ENCODE measurements at regions not wholly inside any gene's neighbourhood (a gene's known extent, or its start where the extent isn't known, plus 50 kb on each side); places are given as distances from the start of the nearest gene placed in this dataset.
"Not testable (repeated sequence)": the region's sequence is repeated elsewhere in the genome, so short reads cannot be mapped to it uniquely, and the experiment has no call there.

DNA sequence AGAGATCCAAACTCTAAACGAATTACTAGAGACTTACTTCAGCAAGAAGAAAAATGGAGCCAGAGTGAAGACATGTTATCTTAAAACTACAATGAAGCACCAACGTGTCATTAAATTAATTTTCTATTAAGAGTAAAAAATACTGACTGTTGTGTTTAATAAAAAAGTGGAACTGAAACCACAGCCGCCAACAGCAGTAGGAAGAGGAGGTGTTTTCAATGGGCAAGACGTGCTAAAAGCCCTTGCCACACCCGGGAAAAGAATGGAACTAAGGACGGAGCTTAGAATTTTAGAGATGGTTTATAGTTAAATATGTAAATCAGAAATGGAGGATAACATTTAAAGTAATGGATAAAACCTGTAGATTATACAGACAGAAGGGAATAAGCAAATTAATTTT is 608.7 kb downstream of the TFAP2A start:
- DNase-seq, result no peak
- ATAC-seq, result no peak

- ATAC-seq (no peak), DNase-seq (no peak)
Measured at GRCh38 chr6:9801249-9801754, 613.6 kb downstream of the TFAP2A start.

DNA sequence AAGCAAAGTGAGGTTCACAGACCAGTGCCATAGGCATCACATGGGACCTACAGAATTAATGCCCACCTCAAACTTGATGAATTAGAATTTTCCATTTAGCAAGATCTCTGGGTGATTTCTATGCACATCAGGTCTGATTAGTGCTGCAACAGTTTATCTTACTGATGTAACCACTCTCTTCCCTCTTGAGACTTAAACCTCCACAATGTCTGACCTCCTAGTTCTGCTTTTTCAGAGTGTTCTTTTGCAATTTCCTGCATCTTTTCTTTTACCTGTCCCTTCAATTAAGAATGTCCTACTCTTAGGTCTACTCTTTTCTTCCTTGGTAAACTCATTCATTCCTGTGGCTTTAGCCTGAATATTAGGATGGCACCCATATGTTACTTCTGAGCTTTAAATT is 615.3 kb downstream of the TFAP2A start:
- DNase-seq (no peak), ATAC-seq (no peak)

GRCh38 chr6:9796827-9797226 is 618.0 kb downstream of the TFAP2A start:
- DNase-seq, result no peak
- ATAC-seq, result no peak

GRCh38 chr6:9795880-9796279 is 619.0 kb downstream of the TFAP2A start:
- ATAC-seq, result no peak

DNA sequence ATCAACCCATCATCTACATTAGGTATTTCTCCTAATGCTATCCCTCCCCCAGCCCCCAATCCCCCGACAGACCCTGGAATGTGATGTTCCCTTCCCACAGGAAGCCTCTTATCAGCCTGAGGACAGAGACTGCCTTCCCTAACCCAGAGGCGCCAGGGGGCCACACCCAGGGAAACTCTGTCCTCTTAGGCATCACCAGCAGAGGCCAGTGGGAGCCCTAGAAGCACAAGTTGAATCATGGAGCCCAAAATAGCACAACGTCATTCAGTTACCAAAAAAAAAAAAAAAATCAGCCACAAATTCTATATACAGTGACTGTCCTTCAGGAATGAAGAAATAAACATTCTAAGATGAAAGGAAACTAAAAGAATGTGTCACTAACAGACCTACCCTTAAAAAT is 625.7 kb downstream of the TFAP2A start:
- DNase-seq (no peak), ATAC-seq (no peak)

More at GRCh38 chr6:9795880-9796279, 619.0 kb downstream of the TFAP2A start:
- DNase-seq, result no peak

GRCh38 chr6:9784786-9785185 is 630.1 kb downstream of the TFAP2A start:
- DNase-seq (no peak), ATAC-seq (no peak)

DNA sequence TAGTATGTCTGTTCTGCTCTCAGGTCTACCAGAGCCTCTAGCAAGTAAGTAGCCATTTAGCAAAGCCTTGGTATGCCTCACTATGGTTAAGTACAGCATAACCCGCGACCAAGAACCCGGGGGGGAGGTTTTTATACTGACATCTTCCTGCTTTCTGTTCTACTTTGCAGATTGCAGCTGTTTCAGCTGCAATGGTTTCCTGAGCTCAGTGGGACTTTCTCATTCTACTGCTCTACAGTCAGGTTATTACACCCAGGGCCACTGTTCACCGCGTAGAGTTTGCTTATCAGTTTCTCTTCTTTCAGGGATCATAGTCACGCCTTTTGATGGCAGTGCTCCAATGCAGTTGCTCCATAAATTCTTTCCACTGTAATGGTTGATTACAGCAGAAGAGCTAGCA is 631.3 kb downstream of the TFAP2A start:
- DNase-seq (no peak), ATAC-seq (no peak)

GRCh38 chr6:9766240-9766915 is 648.5 kb downstream of the TFAP2A start:
- no peak for ATAC-seq
- no peak for DNase-seq

GRCh38 chr6:9761220-9761619 is 653.7 kb downstream of the TFAP2A start:
- no peak for ATAC-seq
- DNase-seq, result no peak

DNA sequence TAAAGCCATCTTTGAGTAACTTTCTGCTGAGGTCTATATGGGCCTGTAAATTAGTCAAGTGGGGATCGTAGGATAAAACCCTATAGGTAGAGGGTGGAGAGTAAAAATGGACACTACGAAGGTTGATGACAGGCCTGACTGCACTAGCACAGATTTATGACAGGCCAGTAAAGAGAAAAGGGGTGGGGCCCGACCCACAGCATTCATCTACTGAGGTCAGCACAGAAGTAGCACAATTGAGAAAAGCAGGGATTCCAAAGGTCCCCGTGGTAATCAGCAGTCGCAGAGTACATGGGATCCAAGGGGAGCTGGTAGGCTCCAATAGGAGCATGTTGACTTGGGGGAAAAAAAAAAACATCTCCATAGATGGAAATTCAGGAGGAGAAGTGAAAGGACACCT is 660.4 kb downstream of the TFAP2A start:
- ATAC-seq (no peak), DNase-seq (no peak)

GRCh38 chr6:9745966-9746365 is 668.9 kb downstream of the TFAP2A start:
- DNase-seq, result no peak
- ATAC-seq, result no peak

DNA sequence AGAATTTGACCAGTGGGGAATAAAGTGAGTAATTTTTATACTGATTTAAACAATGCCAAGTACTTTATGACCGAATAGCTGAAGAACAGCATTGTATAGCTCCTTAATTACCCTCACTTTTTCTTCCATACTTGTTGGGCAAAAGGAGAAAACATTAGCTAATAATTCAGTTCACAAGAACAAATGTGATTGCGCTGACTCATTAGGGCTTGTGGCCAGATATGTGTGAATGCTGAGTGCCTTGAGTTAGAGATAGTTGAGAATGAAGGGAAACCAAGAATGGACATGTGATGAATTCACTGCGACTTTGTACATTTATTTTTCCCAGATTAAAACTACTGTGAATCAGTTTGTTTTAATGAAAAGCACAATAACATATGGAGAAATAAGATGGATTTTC is 669.4 kb downstream of the TFAP2A start:
- ATAC-seq (no peak), DNase-seq (no peak)

DNA sequence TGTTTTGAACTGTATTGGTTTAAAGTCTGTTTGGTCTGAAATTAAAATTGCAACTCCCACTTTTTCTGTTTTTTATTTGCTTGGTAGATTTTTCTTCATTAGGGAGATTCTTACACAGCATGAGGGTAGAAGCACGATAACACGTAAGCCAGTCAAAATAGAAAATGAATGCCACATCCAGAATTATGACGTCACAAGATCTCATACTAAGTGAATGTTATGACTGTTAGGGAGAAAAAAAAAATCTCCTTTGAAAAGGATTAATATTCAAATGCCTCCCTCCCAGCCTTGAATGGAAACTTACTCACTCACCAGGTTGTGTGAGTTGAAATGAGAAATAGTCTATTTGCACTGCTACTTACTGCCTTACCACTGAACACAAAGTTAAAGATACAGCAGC is 670.8 kb downstream of the TFAP2A start:
- no peak for DNase-seq
- no peak for ATAC-seq

GRCh38 chr6:9732056-9732455 is 682.8 kb downstream of the TFAP2A start:
- no peak for ATAC-seq
- DNase-seq, result no peak

DNA sequence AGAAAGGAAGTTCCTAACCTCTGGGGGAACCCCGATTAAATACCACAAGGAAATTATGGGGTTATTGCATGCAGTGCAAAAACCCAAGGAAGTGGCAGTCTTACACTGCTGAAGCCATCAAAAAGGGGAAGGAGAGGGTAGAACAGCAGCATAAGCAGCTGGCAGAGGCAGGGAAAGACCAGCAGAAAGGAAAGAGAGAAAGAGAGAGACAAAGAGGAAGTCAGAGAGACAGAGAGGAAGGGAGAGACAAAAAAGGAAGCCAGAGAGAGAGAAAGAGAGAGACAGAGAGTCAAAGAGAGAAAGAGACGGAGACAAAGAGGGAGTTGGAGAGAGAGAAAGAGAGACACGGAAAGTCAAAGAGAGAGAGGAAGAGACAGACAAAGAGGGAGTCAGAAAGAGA is 689.1 kb downstream of the TFAP2A start:
- not testable (repeated sequence) for DNase-seq, ATAC-seq

DNA sequence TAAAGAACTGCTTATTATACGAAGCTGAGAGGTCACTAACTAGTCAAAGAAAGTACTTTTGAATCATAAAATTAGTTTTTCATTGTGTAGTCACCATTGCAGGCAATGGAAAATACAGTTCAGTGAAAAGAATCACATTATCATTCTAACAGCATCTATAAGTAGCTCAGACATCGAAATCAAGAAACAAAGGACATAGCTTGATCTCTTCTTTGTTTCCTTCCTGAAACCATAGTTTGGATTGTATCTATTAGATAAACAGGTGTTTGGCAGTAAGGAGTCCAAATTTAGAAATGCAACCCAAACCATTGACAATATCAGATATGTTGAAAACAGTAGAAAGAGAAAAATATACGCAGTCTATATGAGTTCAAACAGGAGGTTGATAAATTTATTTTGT is 697.3 kb downstream of the TFAP2A start:
- no peak for DNase-seq

GRCh38 chr6:9711365-9711764 is 703.5 kb downstream of the TFAP2A start:
- ATAC-seq (no peak), DNase-seq (no peak)

More for the DNA sequence above, 697.3 kb downstream of the TFAP2A start:
- no peak for ATAC-seq

- DNase-seq (no peak), ATAC-seq (no peak)
Measured at GRCh38 chr6:9710574-9710973, 704.3 kb downstream of the TFAP2A start.

- DNase-seq, result no peak
- ATAC-seq, result no peak
Measured at GRCh38 chr6:9708600-9708999, 706.3 kb downstream of the TFAP2A start.

GRCh38 chr6:9704989-9705388 is 709.9 kb downstream of the TFAP2A start:
- no peak for DNase-seq
- no peak for ATAC-seq

- DNase-seq, result no peak
- ATAC-seq, result no peak
Measured at GRCh38 chr6:9702914-9703313, 712.0 kb downstream of the TFAP2A start.

GRCh38 chr6:9699888-9700287 is 715.0 kb downstream of the TFAP2A start:
- DNase-seq, result no peak

GRCh38 chr6:9697263-9697931 is 717.5 kb downstream of the TFAP2A start:
- DNase-seq, result no peak
- no peak for ATAC-seq

More at GRCh38 chr6:9699888-9700287, 715.0 kb downstream of the TFAP2A start:
- ATAC-seq, result no peak

All from stimulated activated naive CD8-positive, alpha-beta T cell treated with anti-CD3 and anti-CD28 coated beads, Interleukin-15, Interleukin-2, amounts not matched to agents 100 U/mL and 50 U/mL, for 24 hours (primary cell).